NOMO-1 treated with dmso at 0.1 percent for 144 hours (cell line): ENCODE measurements at regions not wholly inside any gene's neighbourhood (a gene's known extent, or its start where the extent isn't known, plus 50 kb on each side); places are given as distances from the start of the nearest gene placed in this dataset.

Experiments
- DNase-seq: peaks from one replicate; lab custom pipeline; 2025; ENCODE audit not compliant: unreplicated experiment; lab: John Stamatoyannopoulos, UW

DNA sequence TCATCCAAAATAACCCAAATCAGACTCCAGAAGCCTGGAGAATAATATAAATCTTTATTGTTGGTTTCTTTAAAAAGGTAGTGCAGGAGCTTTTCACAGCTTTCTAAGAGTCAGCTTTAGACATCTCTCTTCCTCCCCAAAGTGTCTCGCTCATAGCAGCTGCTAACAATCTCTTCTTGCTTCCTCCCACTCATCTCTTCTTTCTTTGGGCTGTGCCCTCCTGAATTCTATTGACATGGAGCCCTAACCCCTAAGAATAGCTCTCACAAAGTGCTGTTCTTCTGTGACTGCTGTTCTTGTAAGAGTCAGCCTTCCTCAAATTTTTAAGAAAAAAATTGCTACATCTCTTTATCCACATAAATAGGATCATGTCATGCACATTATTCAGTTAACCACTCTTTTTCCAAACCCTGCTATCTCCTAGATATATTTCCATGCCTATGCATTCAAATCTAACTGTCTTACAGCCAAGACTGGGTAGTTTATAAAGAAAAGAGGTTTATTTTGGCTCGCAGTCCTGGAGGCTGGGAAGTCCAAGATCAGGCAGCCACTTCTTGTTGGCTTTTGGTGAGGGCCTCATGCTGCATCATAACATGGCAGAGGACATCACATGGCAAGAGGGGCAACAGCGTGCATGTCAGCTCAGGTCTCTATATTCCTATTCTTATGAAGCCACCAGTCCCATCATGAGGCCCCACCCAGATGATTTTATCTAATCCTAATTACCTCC is 301.0 kb upstream of the POU3F1 start:
- no peak for DNase-seq

DNA sequence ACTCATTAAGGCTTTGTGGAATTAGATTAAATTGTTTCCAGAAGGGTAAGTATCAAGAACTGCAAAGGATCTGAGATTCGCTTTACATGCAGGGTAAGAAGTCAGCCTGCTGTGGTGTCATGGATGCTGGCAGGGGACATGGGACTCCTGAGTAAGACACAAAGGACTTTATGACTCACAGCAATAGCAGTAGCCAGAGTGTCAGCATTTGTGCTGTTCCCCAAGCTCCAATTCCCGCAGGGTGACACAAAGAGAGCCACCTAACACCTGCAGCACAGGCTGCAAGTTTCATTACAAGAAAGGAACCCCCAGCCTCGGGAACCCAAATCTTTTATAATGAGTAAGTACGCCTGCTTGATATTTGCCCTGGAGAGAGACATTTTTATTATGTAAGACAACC is 298.1 kb upstream of the POU3F1 start:
- no peak for DNase-seq

DNA sequence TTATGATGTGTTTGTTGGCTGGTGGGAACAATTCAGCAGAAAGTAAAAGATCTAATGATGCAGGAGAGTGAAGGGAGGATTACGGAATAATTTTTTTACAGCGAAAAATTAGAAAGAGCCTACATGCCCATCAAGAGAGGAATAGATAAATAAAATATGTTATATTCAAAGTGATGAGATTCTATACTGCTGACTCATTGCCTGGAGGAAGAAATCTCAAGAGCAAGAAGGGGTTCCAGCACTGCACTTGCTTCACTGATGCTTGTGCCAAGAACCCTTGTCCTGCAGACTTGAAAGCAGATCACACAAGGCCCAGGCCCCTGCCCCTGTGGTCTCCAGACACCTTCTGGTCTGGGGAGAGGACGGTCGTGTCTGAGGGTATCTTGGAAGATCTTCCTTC is 295.1 kb upstream of the POU3F1 start:
- DNase-seq, result no peak

DNA sequence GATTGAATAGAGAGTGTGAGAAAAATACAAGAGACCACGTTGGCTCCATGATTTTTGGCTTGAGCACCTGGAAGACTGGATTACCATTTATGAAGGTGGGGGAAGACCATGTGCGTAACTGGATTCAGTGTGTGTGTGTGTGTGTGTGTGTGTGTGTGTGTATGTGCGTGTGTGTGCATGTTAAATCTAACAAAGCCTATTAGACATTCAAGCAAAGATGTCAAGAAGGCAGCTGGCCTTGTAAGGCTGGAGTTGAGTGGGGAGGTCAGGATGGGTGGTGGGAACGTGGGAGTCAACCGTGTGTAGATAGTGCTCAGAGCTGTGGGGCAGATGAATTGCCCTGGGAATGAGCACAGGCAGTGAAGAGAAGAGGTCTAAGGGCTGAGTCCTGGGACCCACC is 293.8 kb upstream of the POU3F1 start:
- DNase-seq, result no peak

DNA sequence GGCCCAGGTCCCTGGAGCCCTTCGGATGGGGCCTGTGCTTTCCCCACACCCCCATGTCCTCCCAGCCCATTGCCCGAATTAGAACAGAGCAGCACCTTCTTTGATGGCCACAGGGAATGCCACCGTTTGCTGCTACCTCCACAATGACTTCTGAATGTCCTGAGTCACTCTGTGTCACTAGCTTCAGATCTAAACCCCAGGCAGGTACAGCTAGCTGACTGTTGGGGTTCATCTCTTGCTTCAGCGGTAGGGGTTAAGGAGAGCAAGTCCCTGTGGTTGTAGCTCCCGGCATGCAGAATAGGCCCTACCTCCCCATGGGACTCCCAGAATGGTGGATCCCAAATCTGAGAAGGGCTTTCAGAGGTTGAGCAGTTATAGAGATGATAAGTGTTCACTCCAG is 291.1 kb upstream of the POU3F1 start:
- no peak for DNase-seq

DNA sequence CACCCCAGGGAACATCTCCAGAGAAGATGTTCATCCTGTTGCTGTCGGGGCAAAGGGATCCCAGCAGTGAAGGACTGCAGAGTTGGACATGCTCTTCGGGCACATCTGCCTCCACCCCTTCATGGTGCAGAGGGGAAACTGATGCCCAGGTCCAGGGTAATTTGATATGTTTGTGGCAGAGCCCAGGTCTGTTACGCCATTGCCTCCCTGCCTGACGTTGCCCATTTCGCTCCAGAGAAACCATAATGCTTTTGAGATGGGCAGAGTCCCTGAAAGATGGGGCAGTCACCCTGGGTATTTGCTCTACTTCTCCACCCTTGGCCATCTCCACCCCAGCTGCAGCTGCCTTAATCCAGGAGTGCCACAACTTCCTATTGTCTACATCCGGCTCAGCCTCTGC is 290.4 kb upstream of the POU3F1 start:
- DNase-seq, result no peak

DNA sequence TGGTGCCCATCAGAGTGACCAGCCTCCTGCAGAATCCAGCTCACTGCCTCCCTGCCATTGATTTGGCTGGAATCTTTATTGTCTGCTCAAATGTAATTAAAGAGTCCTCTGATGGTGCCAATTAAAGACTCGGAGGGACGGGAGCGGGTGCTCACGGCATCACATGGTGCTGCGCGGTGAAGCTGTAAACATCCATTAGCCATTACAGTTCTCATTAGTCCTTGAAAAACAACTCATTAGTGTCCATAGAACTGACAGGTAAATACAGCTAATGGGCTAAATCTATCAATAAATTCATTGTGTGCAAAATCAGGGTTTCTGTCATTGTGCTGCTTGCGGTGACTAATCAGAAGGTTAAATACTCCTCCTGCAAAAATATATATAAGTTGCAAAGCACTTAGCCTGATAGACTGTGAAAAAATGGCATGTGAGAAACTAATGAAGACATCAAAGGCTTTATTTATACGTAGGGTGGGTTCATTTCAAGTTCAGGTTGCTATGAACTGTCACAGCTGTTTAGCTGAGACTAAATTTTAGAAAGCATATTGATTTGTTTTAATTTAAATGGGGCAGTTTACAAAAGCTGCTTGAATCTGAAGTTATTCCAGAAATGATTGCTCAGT is 289.8 kb upstream of the POU3F1 start:
- no peak for DNase-seq

DNA sequence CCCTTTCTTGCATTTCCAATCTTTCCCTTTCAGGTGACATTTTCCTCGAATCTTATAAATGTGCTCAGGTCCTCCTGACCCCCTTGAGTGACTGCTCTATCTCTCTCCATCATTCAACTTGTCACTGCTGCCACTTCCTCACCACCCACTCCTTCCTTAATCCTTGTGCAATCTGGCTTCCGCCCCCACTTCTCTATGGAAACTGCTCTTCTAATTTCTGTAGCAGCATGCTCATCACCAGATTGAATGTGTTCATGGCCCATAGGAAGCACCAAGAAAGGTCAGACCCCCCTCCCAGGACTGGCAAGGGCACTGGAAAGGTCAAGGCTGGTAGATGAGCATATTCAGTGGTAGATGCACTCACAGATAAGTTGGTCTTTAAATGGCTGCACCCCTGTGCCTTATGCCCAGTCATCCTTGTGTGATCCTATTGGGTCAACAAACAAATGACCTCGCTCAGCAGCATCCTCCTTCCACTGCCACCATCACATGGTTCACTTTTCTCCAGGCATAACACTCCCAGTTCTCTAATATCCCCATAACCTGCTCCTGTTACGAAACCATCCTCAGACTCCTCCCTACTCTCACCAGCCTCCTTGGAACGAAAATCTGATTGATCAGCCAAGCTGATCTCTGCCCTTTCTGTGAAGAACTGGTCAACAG is 288.5 kb upstream of the POU3F1 start:
- DNase-seq, result peak; percentile 38

DNA sequence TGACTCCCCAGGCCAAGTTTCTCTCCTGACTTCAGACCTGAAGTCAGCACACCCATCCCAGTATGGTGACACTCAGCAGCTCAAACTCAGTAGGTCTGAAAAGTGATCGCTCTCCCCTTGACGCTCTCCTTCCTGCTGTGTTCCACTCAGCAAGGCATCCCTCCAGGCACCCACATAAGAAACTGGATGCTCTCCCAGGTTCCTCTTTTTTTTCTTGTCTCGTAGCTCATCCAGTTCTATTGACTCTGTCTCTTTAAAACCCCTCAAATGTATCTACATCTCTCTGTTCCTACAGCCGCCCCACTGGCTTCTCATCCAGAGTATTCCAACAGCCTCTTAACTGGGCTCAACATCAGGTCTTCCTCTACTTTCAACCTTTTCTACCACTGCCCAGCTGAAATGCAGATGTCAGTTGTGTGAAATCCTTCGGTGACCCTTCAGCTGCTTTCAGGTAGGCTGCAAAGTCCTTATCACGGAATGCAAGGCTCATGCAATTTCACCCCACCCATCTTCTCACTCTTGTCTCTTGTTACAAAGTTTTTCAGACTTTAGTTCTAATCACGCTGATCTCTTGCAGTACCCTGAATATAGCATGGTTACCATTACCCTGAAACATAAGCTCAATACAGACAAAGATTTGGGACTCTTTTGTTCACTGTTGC is 286.2 kb upstream of the POU3F1 start:
- peak; percentile 1 for DNase-seq

DNA sequence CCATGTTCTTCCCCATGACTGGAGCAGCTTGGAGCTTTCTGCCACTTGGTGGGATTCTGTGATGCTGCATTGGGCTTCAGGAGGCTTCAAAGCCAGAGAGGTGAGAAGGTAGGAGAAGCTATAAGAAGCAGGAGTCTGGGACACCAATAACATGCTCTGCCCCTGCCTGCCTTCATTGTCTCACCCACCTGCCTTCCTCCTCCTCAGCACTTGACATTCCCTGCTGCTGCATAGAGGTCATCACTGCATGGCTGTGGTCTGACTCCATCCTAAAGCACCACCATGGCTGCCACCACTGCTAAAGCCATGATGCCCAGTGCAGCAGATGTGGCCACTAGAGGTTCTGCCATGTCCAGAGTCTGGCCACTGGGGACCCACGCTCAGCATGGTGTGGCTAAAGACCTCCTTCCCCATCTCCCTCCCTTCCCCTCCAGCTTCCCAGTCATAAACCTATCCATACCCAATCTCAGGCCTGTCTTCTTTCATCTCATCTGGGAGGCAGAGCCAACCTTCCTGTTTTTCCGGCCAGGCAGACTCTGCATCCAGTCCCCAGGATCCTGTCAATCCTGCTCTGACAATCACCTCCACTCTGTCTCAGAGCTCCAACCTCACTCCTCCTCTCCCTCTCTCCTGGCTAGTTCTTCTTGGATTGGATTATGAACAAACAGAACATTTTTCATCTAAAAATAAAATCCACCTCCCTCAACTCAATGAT is 285.1 kb upstream of the POU3F1 start:
- DNase-seq, result no peak

DNA sequence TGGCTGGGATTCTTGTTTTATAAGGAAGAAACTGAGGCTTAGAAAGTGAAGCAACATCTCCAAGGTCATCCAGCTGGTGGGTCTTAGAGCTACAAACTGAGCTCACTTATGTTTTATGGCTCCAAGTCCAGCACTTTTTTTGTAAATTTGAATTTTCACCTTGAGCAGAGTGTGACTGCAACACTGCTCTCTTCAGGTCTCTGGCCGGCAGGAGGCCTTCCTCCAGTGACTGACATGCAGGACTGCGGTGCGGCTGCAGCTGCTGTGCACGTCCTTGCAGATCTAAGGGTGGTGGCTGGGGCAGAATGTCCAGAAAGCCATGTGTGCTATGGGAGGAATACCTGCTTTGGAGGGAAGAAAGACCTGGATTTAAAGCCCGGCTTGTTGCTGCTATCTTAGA is 284.2 kb upstream of the POU3F1 start:
- no peak for DNase-seq

DNA sequence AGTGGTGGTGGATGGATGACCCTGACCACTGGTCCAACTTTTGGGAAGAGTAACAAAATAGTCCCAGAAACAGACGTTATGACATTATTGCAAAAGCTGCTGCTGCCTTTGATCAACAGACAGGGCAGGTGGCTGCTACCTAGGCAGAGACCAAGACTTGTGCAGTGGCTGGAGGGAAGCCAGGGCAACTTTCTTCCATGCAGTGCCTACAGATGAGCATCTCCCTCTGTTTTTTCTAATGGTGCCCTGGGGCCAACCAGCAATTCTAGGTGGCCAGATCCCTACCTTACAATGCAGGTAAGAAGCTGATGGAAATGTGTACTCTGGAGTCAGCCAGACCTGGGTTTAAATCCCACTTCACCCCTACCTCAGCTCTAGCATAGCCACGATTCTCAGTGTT is 283.1 kb upstream of the POU3F1 start:
- DNase-seq, result no peak

DNA sequence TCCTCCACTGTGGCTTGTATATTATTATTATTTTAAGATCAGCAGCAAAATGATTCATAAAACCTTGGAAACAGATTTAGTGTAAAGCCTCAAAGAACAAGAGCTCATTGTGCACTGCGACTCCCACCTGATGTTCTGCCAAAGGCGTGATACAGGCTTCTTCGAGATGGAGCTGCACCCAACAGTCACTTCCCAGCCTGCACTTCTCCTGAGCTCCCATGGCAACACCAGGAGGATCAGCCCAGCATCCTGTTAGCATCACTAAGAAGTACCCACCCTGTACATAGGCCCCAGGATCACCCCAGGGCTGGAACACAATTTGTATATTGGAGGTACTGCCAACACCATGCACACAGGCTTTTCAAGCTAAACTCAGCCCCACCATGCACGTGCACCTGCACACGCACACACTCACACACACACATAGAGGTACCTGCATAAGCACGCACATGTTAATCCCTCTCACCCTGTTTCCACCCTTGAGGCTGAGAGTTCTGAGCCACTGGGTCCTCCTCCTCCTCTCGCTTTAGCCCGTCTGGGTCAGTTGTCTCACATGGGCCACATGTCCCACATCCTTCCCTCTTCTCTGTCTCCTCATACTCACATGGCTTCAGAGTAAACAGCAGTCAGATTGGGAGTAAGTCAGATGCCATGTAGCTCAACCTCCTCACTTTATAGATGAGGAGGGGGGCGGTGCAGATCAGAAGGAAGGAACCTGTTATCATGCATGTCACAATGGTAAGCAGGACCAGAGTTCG is 281.9 kb upstream of the POU3F1 start:
- no peak for DNase-seq

DNA sequence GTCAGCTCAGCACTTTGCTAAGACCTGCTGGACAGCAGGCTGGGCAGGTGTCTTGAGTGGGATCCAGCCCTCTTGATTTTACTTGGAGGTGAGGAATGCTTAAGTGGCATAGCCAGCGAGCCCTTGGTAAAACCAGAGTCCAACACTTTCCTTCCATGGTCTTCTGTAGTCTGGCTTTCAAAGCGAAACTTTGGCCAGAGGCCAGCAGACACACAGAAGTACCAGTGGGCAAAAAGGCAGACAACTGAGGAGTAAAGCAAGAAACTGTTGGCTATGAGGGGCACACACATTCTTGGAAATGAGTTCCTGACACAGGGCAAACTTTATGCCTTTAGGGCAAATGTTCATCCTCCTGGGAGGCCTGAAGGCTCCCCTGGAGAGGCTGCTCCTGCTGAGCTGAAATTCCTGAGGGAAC is 281.0 kb upstream of the POU3F1 start:
- DNase-seq, result no peak

DNA sequence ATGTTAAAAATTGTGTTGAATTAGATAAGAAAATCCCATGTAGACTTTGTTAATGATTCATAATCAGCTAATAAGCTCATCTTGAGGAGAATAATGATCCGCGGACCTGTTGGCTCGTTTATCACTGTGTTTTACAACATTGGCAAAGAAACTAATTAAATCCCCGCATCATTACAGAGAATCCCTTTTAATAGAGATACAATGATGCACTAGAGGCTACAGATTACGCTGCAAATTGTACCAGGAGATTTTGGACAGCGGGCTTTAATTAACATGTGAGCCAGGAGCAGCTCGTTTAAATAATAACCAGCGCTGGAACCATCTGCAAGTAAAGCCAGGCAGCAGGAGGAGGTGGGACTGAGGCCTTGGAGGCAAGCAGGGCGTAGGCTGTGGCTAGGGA is 280.3 kb upstream of the POU3F1 start:
- no peak for DNase-seq

DNA sequence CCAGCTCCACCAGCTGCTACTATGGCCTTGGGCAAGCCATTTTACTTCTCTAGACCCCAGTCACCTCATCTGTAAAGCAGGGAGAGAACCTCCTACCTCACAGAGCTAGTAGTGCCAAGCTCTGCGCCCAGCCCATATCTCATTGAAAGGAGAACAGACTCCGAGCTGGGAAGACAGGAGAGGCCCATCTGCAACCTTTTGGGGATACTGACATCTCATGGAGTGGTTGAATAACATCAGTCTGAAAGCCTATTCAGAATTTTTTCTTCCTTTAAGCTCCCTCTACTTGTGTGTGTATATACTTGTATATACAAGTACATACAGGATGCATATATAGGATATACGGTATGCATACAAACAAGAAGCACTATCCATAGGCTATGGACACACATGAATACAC is 279.5 kb upstream of the POU3F1 start:
- DNase-seq, result no peak

DNA sequence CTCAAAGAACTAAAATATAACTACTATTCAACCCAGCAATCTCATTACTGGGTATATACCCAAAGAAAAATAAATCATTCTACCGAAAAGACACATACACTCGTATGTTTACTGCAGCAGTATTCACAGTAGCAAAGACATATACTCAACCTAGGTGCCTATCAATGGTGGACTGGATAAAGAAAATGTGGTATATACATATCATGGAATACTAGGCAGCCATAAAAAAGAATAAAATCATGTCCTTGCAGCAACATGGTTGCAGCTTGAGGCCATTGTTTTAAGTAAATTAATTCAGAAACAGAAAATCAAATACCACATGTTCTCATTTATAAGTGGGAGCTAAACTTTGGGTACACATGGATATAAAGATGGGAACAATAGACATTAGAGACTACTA is 266.2 kb upstream of the POU3F1 start:
- no peak for DNase-seq

DNA sequence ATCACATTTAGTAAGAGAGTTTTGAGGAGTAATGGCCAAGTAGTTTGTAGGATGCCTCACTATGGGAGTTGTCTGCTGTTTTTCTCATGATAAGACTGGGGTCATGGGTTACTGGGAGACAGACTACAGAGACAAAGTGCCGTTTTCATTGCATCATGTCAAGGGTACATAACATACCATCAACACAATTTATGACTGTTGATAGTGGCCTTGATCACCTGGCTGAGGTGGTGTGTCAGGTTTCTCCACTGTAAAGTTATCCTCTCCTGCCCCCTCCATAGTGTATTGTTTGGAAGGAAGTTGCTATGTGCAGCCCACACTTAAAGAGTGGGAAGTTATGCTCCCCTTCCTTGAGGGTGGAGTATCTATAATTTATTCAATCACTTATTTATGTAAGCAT is 263.5 kb upstream of the POU3F1 start:
- no peak for DNase-seq

DNA sequence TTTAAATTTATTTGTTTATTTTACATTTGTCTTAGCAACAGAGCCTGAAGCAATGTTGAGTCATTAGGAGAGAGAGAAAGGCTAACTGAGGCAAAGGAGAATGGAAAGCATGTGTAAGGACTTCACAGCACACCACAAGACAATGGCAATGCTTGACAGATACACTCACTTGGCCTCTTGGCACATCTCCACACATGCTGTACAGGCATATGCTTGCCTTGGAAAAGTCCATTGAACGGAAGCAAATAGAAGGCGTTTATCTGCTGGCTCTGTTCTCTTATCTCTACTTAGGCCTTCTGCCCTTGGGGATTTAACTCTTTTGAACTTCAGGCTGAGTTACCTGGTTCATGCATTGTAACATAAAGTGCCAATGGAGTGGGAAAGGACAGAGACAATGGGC is 262.2 kb upstream of the POU3F1 start:
- no peak for DNase-seq

DNA sequence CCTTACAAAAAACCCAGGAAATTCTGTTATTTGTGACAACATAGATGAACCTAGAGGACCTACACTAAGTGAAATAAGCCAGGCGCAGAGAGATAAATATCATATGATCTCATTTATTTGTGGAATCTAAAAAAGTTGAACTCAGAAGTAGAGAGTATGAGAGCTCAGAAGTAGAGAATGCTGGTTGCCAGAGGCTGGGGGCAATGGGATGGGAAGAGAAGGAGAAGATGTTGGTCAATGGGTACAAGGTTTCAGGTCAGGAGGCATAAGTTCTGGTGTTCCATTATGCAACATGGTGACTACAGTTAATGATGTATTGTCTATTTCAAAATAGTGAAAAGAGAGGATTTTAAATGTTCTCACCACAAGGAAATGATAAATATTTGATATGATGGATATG is 259.1 kb upstream of the POU3F1 start:
- no peak for DNase-seq

DNA sequence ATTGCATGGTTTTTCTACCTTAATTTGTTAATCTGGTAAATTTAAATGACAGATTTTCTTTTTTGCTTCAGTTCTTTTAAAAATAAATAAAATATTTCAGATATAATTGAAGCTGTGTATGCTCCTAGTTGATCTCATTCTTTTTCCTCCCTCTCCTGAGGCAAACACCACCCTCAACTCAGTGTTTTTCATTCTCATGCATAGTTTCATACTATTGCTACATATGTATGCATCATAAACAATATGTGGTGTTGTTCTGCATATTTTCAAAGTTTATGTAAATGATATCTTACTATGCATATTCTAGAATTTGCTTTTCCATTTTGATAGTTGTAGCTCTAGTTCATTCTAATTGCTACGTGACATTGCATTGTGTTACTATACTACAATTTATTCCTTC is 257.2 kb upstream of the POU3F1 start:
- no peak for DNase-seq
